NCI-H748 (cell line): ENCODE measurements at regions not wholly inside any gene's neighbourhood (a gene's known extent, or its start where the extent isn't known, plus 50 kb on each side); places are given as distances from the start of the nearest gene placed in this dataset.
A peak's percentile ranks its signal among the peaks of the same experiment; 100 is the strongest.

Source experiments
- DNase-seq: peaks from one replicate; lab custom pipeline; 2025; ENCODE audit not compliant: unreplicated experiment; lab: John Stamatoyannopoulos, UW

DNA sequence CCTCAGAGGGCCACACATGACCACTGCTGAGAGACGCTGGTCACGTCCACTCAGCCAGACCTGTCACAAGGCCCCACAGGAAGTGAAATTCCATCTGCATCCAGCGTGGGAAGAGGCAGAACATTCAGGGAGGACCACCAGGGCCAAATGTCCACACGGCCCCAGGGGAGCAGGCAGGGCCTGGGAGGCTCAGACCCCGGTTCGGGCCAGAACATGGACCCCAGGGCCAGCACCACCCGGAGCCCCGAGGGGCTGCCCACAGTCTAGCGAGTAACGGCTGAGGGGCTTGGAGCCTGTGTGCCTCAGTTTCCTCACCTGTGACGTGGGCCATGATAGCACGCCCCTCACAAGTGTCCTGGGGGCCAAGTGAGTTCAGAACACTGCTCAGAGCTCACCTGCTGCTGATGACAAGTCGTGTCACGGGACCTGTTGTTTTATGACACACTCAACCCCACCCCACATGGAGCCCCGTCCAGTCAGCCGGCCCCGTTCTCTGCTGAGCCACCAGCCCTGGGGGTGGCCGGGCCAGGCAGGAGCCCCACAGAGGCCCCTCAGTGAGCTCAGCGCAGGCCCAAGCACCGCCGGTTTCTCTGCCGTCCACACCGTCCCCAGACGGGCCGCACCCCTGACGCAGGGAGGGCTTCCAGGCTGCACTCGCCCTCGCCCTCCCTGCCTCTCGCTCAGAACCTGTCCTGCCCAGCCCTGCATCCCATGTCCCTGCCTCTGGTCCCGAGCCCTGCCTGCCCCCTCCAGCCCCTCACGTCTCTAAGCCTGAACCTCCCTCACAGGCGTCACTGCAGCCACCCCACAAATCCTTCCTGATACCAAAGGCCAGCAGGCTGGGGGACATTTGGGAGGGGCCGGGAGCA lies 79.5 kb upstream of the GALNT9 start:
- DNase-seq, result no peak

DNA sequence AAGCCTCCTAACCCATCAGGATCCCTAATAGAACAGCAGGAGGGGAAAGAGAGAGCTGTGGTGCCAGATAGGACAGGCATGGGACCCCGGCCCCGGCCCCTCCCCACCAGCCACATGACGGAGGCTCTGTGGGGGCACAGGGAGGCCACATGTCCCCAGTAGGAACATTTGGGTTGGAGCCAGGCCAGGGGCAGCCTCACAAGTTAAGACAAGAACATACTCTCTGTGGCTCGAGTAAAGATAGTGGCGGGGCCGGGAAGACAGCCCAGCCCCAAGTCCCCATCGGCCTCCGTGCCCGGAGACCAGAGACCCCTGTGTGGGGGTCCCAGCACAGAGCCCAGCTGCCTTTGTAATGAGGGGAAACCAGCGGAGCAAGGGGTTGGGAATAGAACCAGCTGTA lies 78.6 kb upstream of the GALNT9 start:
- no peak for DNase-seq

GRCh38 chr12:132407451-132407961 lies 78.1 kb upstream of the GALNT9 start:
- DNase-seq, result peak; percentile 34

DNA sequence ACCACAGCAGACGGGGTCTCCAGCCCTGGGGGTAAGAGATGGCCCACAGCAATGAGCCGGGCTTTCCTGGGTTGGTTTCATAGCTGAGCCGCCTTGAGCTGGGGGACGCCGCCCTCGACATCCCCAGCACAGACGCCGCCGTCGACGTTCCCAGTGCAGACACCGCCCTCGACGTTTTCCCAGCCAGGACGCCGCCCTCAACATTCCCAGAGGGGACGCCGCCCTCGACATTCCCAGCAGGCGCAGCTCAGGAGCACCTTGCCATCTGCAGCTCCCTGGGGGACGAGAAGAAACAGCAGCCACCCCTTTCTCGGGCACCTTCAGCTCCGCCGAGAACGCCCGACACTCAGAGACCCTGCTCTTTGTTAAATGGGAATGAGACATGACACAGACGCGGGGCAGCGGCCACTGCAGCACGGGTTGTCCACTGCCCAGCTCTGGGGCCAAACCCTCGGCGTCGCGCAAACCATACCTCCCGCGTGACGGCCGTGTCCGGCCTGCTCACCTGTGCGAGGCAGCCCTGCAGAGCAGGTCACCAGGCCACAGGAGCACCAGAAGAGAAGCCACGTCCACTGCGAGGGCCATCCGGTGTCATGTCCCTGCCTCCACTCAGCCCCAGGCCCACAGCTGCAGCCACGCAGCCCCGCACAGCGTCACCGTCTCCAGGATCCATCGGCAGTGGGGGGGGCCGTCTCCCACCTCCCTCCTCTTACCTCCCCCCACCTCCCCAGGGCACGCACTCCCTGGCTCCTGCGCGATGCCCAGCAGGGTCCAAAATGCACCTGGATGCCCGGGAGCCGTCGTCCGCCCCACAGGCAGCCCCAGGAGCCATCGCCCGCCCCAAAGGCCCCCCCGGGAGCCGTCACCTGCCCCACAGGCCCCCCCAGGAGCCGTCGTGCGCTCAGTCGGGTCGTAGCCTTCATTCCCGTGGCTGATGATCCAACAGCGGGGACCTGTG lies 77.4 kb upstream of the GALNT9 start:
- DNase-seq, result no peak

DNA sequence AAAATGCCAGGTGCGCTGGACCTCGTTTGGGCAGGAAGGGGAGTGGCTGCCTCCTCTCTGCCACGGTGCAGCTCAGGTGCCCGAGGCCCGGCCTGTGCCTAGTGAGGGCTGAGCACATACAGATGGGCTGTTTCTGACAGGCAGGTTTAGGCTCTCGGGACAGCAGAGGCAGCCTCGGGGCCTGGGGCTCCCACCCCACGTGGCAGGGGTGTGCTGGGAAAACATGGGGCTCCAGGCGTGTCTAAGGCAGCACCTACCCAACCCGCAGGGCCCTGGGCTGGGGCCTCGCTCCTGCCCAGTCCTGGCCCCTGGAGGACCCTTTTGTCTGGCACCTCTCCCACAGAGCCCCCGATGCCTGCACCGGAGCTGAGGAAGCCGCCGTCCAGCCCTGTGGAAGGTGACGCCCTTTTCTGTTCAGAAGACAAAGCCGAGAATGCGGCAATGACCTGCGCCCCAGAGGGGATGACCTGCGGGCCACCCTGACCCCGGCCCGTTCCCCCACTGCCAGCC lies 76.4 kb upstream of the GALNT9 start:
- no peak for DNase-seq

DNA sequence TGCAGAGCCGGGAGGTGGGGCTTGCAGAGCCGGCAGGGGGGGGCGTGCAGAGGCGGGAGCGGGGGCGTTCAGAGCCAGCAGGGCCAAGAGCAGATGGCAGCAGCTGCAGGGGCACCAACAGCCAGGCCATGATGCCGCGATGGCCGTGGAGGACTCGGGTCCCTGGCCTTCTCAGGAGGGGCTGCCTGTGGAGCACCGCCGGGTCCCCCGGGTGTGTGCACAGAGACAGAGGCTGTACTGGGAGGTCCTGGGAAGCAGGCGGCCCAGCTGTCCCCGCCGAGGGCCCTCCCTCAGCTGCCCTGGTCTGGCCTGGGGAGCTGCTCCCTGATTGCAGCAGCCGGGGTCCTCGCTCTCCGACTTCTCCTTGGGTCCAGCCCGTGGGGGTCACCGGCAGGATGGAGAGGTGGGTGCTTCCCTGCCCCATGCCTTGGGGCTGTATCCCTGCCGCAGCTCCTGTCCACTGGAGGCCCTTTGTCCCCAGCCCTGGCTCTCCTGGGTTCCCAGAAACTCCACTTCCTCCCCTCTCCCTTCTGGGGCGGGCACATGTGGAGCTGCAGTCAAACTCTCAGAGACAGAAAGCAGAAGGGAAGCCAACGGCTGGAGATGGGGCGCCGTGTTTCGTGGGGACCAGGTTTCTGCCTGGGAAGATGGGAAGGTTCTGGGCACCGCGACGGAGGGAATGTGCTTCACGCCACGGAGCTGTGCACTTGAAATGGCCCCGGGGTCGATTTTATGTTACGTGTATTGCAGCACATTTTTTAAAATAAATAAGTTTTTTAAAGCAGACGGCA lies 75.8 kb upstream of the GALNT9 start:
- DNase-seq, result no peak

DNA sequence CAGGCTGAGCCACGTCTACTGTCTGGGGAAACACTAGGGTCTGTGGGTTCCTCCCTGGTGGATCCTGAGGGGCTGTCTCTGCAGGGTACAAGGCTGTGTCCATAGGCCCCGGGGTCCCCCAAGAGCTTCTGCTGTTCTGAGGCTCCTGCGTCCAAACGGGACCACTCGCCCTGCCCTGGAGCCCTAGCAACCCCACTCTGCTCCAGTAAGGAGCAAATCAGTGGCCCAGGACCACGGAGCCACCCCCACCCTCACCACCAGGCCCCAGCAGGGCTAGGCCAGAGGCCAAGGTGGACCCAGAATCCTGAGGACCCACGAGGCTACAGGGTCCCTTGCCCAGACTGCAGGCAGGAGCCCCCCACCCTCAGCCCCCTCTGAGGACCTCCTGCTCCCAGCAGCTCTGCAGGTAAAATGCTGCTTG lies 75.1 kb upstream of the GALNT9 start:
- no peak for DNase-seq

DNA sequence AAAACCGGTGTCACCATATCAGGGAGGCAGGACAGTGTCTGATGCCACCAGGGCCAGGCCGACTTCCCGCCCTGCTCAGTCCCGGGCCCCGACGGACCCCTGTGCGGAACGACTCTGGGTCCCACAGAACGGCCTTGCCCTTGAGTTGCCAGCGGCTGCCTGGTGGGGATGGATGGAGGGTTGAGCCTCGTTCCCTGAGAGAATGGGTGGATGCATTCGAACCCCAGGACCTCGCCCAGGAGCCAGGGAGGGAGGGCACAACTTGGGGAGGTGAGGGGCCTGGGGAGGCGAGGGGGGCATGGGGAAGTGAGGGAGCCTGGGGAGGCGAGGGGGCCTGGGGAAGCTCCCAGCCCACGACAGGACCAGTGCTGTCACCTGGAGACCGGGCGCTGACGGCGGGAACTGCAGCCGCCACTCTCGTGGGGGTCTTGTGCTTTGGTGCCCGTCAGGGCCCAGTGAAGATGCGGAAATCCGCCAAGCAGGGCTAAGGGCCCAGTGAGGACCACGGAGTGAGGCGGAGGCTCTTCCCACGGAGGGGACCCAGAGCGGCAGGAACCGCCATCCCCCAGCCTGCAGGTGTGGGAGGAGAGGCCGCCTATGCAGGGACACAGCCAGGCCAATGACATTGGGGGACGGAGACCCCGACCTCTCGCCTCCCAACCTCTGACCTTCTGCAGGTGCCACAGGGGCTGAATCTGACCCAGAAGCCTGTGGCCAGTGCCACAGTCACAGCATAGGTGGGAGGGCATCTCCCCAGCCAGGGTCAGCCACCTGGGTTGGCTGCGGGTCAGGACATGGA lies 74.4 kb upstream of the GALNT9 start:
- DNase-seq, result no peak

GRCh38 chr12:132402831-132403416 lies 73.5 kb upstream of the GALNT9 start:
- no peak for DNase-seq

DNA sequence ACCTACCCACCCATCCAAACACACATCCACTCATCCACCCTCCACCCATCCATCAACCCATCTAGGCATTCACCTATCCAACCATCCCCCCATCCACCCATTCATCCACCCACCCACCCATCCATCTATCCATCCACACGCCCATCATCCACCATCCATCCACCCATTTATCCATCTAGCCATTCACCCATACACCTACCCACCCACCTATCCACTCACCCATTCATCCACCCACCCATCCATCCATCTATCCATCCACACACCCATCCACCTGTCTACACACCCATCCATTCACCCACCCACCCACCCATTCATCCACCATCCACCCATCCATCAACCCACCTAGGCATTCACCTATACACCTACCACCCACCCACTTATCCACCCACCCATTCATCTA lies 72.6 kb upstream of the GALNT9 start:
- no peak for DNase-seq

GRCh38 chr12:132400011-132400641 lies 70.7 kb upstream of the GALNT9 start:
- peak; percentile 28 for DNase-seq

GRCh38 chr12:132399092-132400010 lies 70.0 kb upstream of the GALNT9 start:
- peak; percentile 39 for DNase-seq

- peak; percentile 39 for DNase-seq
These were observed 69.1 kb upstream of the GALNT9 start for GRCh38 chr12:132398386-132398991.

DNA sequence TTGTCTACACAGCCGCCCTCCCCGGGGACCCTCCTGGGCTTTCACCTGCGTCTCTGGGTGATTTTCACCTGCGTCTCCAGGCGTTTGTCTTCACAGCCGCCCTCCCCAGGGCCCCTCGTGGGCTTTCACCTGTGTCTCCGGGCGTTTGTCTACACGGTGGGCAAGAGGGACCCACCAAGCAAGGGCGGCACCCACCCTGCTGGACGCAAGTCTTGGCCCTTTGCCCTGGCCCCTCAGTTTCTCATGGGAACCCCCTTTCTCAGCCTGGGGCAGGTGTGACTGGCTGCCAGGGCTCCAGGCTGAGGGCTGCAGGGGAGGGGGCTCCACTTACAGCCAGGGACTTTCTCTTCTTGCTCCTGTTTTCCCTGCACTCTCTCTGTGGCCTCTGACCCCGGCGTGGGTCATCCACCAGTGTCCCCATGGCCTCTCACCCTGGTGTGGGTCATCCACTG lies 68.6 kb upstream of the GALNT9 start:
- DNase-seq, result no peak

DNA sequence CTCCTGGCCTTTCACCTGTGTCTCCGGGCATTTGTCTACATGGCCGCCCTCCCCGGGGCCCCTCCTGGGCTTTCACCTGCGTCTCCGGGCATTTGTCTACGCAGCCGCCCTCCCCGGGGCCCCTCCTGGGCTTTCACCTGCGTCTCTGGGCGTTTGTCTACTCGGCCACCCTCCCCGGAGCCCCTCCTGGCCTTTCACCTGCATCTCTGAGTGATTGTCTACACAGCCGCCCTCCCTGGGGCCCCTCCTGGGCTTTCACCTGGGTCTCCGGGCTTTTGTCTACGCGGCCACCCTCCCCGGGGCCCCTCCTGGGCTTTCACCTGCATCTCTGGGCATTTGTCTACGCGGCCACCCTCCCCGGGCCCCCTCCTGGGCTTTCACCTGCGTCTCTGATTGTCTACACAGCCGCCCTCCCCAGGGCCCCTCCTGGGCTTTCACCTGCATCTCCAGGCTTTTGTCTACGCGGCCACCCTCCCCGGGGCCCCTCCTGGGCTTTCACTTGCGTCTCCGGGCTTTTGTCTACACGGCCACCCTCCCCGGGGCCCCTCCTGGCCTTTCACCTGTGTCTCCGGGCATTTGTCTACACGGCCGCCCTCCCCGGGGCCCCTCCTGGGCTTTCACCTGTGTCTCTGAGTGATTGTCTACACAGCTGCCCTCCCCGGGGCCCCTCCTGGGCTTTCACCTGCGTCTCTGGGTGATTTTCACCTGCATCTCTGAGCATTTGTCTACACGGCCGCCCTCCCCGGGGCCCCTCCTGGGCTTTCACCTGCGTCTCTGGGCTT lies 68.0 kb upstream of the GALNT9 start:
- peak; percentile 79 for DNase-seq

DNA sequence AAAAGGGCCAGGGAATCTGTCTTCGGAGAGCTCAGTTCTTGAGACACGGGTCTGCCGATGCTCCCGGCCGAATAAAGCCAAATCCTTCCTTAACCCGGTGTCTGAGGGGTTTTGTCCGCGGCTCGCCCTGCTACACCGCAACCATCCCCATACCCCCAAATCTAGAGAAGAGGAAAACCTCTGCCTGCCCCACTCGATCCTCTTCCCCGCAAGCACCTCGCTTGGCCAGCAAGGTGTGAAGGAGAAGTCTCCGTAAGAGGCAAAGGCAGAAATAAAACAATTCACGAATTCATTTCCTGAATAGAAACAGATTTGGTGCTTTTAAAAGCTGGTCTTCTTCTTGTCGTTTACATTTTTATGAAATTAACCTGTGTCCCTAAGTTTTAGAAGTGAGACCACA lies 67.3 kb upstream of the GALNT9 start:
- no peak for DNase-seq

- DNase-seq, result no peak
These were observed 66.5 kb upstream of the GALNT9 start for GRCh38 chr12:132395908-132396305.
